Thymus (tissue), 11 donors: ENCODE measurements at regions not wholly inside any gene's neighbourhood (a gene's known extent, or its start where the extent isn't known, plus 50 kb on each side); places are given as distances from the start of the nearest gene placed in this dataset.
"Not testable (repeated sequence)": the region's sequence is repeated elsewhere in the genome, so short reads cannot be mapped to it uniquely, and the experiment has no call there.

Source experiments
- DNase-seq, 9 donors: peaks; one replicate each; pipeline ENCODE4 v3.0.0-alpha.2; 2013; ENCODE audit warnings: low spot score in 9 of 9, low read depth in 6 of 9, missing footprints in 1 of 9
- H3K27ac ChIP-seq, 2 donors: one replicate each; pipeline ENCODE4 v1.5.1; 2013; ENCODE audit warnings: control low read depth in 1 of 2, low read depth in 1 of 2, low read length in 1 of 2, mild to moderate bottlenecking in 1 of 2, moderate library complexity in 1 of 2
- H3K27me3 ChIP-seq, 2 donors: one replicate each; pipeline ENCODE4 v1.5.1; 2013; ENCODE audit warnings: low read length in 1 of 2; ENCODE audit not compliant: control insufficient read depth in 2 of 2, insufficient read depth in 1 of 2
- H3K36me3 ChIP-seq, 2 donors: one replicate each; pipeline ENCODE4 v1.5.1; 2013; ENCODE audit warnings: low read length in 1 of 2, mild to moderate bottlenecking in 1 of 2, moderate library complexity in 1 of 2; ENCODE audit not compliant: control insufficient read depth in 2 of 2, insufficient read depth in 2 of 2
- H3K4me1 ChIP-seq, 2 donors: one replicate each; pipeline ENCODE4 v1.5.1; 2013; ENCODE audit warnings: low read length in 2 of 2; ENCODE audit not compliant: control insufficient read depth in 2 of 2, insufficient read depth in 2 of 2
- H3K4me3 ChIP-seq, 2 donors: one replicate each; pipeline ENCODE4 v1.5.1; 2013; ENCODE audit warnings: low read length in 2 of 2, control low read depth in 1 of 2, mild to moderate bottlenecking in 1 of 2
- H3K9me3 ChIP-seq, 2 donors: one replicate each; pipeline ENCODE4 v1.5.1; 2013; ENCODE audit warnings: low read length in 1 of 2, mild to moderate bottlenecking in 1 of 2; ENCODE audit not compliant: control insufficient read depth in 2 of 2, insufficient read depth in 1 of 2
- WGBS: extraction: QIAGEN DNeasy Blood & Tissue Kit; methylation state at CpG from one replicate; pipeline ENCODE4 v1.1.7; 2013; 5-methylcytosine and 5-hydroxymethylcytosine counted together
- donor health status: healthy.

DNA sequence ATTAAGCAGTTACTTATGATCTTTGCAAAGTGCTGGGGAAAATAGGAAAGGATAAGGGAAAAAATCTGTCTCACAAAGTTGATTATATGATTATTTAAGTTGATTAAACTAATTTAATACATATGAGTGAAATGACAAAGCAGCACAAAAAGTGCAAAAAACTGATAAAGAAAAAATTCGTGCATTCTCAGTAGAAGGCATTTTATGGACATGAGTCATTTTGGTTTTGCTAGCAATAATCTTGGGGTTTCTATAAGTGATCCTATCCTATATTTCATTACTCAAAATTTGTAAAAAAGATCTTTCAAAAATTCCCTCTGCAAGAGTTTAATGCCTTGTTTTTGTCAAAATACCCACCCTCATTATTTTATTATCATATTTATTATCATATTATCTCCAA, 224.2 kb upstream of the ANXA10 start:
- no peaks in the 10 kb centered on the region for H3K36me3 ChIP-seq
- DNase-seq, result no peak
- no peak overlapping the region for H3K27ac ChIP-seq
- WGBS, result 87% methylated on average over 1 of the region's 1 CpG
- no peak overlapping the region for H3K4me3 ChIP-seq
- no peaks in the 10 kb centered on the region for H3K4me1 ChIP-seq
- no peaks in the 10 kb centered on the region for H3K9me3 ChIP-seq
- no peaks in the 10 kb centered on the region for H3K27me3 ChIP-seq

DNA sequence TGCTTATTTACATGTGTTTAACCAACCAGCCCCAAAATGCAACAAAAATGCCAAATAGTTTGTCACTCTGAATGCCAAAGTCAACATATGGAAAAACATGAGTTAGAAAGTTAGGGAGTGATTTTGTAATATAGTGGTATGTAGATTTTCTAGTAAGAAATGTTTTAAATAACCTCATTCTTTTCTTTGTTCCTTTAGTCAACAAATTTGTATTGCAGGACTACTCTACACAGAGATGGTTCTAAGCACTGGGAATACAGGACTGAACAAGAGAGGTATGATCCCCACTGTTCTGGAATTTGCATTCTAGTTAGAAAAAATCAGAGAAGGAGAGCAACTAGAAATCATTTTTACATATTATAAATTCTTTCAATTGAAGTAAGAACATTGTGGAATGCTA, 218.8 kb upstream of the ANXA10 start:
- Histone ChIP-seq H3K27ac (no peak overlapping the region), H3K4me3 (no peak overlapping the region), H3K9me3 (no peaks in the 10 kb centered on the region), H3K27me3 (no peaks in the 10 kb centered on the region), H3K36me3 (no peaks in the 10 kb centered on the region), H3K4me1 (no peaks in the 10 kb centered on the region)
- no peak for DNase-seq

DNA sequence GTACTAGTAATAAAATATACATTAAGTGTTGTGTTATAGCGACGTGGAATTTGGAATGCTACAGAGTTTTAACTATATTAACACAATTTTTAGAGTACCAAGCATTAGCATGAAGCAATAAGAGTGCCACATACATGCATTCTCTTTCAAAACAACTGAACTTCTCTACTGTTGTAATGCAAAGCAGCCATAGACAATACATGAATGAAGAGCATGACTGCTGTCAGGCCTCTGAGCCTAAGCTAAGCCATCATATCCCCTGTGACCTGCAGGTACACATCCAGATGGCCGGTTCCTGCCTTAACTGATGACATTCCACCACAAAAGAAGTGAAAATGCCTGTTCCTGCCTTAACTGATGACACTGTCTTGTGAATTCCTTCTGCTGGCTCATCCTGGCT, 216.2 kb upstream of the ANXA10 start:
- DNase-seq, H3K4me1 ChIP-seq, H3K4me3 ChIP-seq, H3K9me3 ChIP-seq, H3K27me3 ChIP-seq, H3K27ac ChIP-seq, H3K36me3 ChIP-seq: not testable (repeated sequence)
- 95% methylated on average over 3 of the region's 3 CpGs for WGBS

DNA sequence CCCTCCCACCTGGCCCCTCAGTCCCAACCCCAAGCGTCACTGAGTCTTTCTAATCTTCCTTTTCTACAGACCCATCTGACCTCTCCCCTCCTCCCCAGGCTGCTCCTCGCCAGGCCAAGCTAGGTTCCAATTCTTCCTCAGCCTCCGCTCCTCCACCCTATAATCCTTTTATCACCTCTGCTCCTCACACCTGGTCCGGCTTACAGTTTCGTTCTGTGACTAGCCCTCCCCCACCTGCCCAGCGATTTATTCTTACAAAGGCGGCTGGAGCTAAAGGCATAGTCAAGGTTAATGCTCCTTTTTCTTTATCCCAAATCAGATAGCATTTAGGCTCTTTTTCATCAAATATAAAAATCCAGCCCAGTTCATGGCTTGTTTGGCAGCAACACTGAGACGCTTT, 214.5 kb upstream of the ANXA10 start:
- not testable (repeated sequence) for H3K27ac ChIP-seq, H3K4me1 ChIP-seq, H3K4me3 ChIP-seq, H3K9me3 ChIP-seq, H3K27me3 ChIP-seq, H3K36me3 ChIP-seq, DNase-seq
- 94% methylated on average over 8 of the region's 8 CpGs for WGBS

DNA sequence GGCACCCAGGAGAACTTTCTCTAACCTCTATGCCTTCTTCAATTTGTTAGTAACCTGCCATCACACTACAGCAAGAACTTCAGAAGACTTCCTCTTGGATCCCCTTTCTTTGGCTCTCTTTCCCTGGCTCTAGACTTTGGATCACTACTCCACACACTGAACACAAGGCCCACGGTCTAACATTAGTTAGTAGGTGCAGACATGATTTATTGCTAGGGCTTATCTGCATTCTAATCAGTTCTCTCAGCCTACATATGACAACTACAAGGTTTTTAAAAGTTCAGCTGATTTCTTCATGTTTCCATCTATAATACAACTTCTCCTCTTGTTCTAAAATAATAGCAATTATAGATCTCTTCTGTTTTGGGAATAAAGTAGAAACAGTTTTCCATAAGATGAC, 209.1 kb upstream of the ANXA10 start:
- no peaks in the 10 kb centered on the region for H3K36me3 ChIP-seq
- no peaks in the 10 kb centered on the region for H3K27me3 ChIP-seq
- H3K4me3 ChIP-seq, result no peak overlapping the region
- 12% methylated on average over 1 of the region's 1 CpG for WGBS
- H3K27ac ChIP-seq, result no peak overlapping the region
- peaks cover 0 to 7% of the 10 kb centered on the region in 2 donors for H3K9me3 ChIP-seq
- no peak for DNase-seq
- no peaks in the 10 kb centered on the region for H3K4me1 ChIP-seq

DNA sequence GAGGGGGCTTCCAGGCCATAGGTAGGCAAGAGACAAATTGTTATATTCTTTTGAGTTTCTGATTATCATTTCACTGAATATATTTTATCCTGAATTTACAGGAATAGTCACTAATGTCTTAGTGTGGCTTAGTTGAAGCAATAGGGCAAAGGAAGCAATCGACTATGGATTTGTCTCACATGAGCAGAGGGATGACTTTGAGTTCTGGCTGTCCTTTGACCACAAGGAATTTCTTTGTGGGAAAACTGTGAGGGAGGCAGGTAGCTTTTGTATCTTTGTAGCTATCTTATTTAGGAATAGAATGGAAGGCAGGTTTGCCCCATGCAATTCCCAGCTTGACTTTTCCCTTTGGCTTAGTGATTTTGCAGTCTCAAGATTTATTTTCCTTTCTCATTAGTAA, 207.3 kb upstream of the ANXA10 start:
- no peak overlapping the region for H3K27ac ChIP-seq
- no peaks in the 10 kb centered on the region for H3K36me3 ChIP-seq
- no peak overlapping the region for H3K4me3 ChIP-seq
- DNase-seq, result no peak
- H3K9me3 ChIP-seq, result peaks cover 0 to 11% of the 10 kb centered on the region in 2 donors
- H3K4me1 ChIP-seq, result no peaks in the 10 kb centered on the region
- H3K27me3 ChIP-seq, result no peaks in the 10 kb centered on the region
- 95% methylated on average over 1 of the region's 1 CpG for WGBS

DNA sequence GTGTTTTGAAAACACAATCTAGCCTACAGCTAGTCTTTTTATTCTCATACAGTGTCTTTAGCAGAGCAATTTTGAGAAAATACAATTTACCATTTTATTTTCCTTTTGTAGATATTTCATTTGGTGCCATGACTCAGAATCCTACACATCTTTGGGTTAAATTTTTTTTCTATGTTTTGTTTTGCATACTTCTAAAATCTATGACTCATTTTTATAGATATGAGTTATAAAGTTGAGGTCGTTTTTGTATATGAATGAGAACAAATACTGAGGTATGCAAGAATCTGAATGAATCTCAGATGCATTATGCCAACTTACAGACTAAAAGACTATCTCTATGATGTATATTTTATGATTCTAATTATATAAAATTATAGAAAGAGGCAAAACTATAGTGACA, 206.5 kb upstream of the ANXA10 start:
- Histone ChIP-seq H3K4me3 (no peak overlapping the region), H3K4me1 (no peaks in the 10 kb centered on the region), H3K27me3 (no peaks in the 10 kb centered on the region), H3K27ac (no peak overlapping the region), H3K9me3 (peaks cover 0 to 11% of the 10 kb centered on the region in 2 donors), H3K36me3 (no peaks in the 10 kb centered on the region)
- no peak for DNase-seq
- 66% methylated on average over 1 of the region's 1 CpG for WGBS

DNA sequence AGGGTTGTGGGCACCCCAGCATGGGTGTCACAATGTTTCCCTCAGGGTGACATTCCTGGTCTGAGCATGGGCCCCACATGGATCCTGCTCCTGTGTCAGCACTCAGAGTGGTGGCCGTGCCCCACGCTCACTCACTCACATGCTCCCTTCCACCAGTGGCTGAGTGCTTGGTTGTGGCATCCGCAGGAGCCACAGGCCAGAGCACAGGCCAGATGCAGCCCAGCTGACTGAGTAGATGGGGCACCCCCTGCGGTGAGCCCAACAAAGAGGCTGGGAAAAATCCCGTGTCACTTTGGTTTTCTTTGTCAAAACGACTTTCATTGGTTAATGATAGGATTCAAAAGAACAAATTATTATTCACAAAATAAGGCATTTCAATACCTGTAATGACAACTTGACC, 204.6 kb upstream of the ANXA10 start:
- Histone ChIP-seq H3K27ac (no peak overlapping the region), H3K27me3 (no peaks in the 10 kb centered on the region), H3K4me1 (no peaks in the 10 kb centered on the region), H3K9me3 (peaks cover 0 to 11% of the 10 kb centered on the region in 2 donors), H3K36me3 (no peaks in the 10 kb centered on the region), H3K4me3 (no peak overlapping the region)
- WGBS, result 96% methylated on average over 6 of the region's 6 CpGs
- DNase-seq, result no peak

DNA sequence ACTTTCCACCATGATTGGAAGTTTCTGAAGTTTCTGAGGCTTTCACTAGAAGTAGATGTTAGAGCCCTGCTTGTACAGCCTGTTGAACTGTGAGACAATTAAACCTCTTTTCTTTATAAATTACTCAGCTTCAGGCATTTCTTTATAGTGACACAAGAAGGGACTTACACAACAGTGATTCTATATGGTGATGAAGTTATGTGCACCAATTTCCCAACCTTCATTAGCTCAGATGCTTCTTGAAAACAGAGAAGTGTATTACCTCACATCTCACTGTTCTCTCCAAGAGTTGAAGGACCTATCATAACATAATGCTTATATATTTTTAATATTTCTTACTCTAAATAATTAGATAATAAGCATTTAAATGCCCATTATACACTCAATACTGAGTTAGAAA, 202.1 kb upstream of the ANXA10 start:
- H3K9me3 ChIP-seq, result peaks cover 0 to 16% of the 10 kb centered on the region in 2 donors
- no peaks in the 10 kb centered on the region for H3K27me3 ChIP-seq
- H3K36me3 ChIP-seq, result no peaks in the 10 kb centered on the region
- H3K4me3 ChIP-seq, result no peak overlapping the region
- no peaks in the 10 kb centered on the region for H3K4me1 ChIP-seq
- no peak for DNase-seq
- H3K27ac ChIP-seq, result no peak overlapping the region

DNA sequence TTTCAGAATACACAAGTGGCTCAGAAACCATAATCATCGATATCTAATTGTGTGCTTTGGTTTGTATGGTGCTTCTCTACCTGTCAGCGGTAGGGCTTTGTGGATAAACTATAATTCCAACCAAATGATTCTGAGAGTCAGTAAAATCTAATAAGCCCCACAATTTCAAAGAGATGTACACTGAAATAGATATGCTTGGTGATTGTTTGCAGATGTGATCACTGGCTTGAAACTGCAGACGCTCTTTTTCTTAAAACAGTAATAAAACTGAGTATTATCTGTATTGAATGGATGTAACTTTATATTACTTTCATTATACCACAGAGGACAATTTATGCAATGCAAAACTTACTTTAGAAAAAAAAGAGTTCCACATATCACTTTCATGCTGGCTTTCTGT, 198.8 kb upstream of the ANXA10 start:
- no peaks in the 10 kb centered on the region for H3K4me1 ChIP-seq
- no peak overlapping the region for H3K27ac ChIP-seq
- no peak overlapping the region for H3K4me3 ChIP-seq
- no peak for DNase-seq
- no peaks in the 10 kb centered on the region for H3K27me3 ChIP-seq
- peaks cover 0 to 10% of the 10 kb centered on the region in 2 donors for H3K9me3 ChIP-seq
- WGBS, result 89% methylated on average over 3 of the region's 3 CpGs
- no peaks in the 10 kb centered on the region for H3K36me3 ChIP-seq
